MG63 (cell line): ENCODE measurements at regions not wholly inside any gene's neighbourhood (a gene's known extent, or its start where the extent isn't known, plus 50 kb on each side); places are given as distances from the start of the nearest gene placed in this dataset.

Experiments used
- DNase-seq: peaks from one replicate; pipeline ENCODE4 v3.0.0-alpha.2; 2020
- H3K27me3 ChIP-seq: fragments of 250-450 bp; sonication (Bioruptor Pico); 2 replicates; pipeline ENCODE4 v1.5.1; 2020; ENCODE audit warnings: mild to moderate bottlenecking, moderate library complexity
- H3K36me3 ChIP-seq: fragments of 250-450 bp; sonication (Bioruptor Pico); 2 replicates; pipeline ENCODE4 v1.5.1; 2020; ENCODE audit warnings: mild to moderate bottlenecking, moderate library complexity
- H3K4me3 ChIP-seq: fragments of 250-450 bp; sonication (Bioruptor Pico); 2 replicates; pipeline ENCODE4 v1.5.1; 2020; ENCODE audit warnings: mild to moderate bottlenecking, moderate library complexity
- H3K9me3 ChIP-seq: fragments of 250-450 bp; sonication (Bioruptor Pico); 2 replicates; pipeline ENCODE4 v1.5.1; 2020; ENCODE audit warnings: mild to moderate bottlenecking, moderate library complexity

GRCh38 chr1:90400131-90400530 lies 317.0 kb downstream of the BARHL2 start:
- H3K27me3 ChIP-seq: no peaks in the 10 kb centered on the region
- peak; percentile 52 for DNase-seq
- no peaks in the 10 kb centered on the region for H3K36me3 ChIP-seq
- H3K9me3 ChIP-seq: no peaks in the 10 kb centered on the region; the same call in 1 of the 2 replicates
- H3K4me3 ChIP-seq: no peak overlapping the region

- no peaks in the 10 kb centered on the region; the same call in 1 of the 2 replicates for H3K9me3 ChIP-seq
- no peak for DNase-seq
- no peaks in the 10 kb centered on the region for H3K36me3 ChIP-seq
- H3K27me3 ChIP-seq: no peaks in the 10 kb centered on the region
- no peak overlapping the region for H3K4me3 ChIP-seq
Observed at GRCh38 chr1:90396917-90397316, 320.2 kb downstream of the BARHL2 start.

GRCh38 chr1:90394247-90394646 lies 322.9 kb downstream of the BARHL2 start:
- DNase-seq: no peak
- Histone ChIP-seq H3K27me3 (no peaks in the 10 kb centered on the region), H3K36me3 (no peaks in the 10 kb centered on the region)

DNA sequence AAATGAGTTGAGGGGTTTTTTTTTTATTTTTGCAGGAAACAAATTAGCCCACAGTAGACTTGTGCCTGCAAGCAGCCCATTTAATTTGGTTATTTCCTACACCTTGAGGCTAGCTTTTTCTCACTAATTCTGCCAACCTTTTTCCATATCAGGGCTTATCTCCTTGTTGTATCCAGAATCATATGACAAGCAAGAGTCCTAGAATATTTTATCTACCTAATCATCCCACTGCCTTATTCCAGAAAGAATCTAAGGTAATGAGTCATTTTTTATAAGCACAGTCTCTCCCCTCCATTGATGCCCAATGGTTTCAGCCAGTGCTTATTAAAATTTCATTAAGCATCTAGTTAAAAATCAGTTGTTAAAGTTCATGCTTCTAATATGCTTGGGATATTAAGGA lies 324.1 kb downstream of the BARHL2 start:
- Histone ChIP-seq H3K9me3 (no peaks in the 10 kb centered on the region), H3K27me3 (no peaks in the 10 kb centered on the region), H3K36me3 (no peaks in the 10 kb centered on the region), H3K4me3 (no peak overlapping the region)
- no peak for DNase-seq

More at GRCh38 chr1:90394247-90394646, 322.9 kb downstream of the BARHL2 start:
- Histone ChIP-seq H3K9me3 (no peaks in the 10 kb centered on the region), H3K4me3 (no peak overlapping the region)

GRCh38 chr1:90391126-90391525 lies 326.0 kb downstream of the BARHL2 start:
- H3K36me3 ChIP-seq: no peaks in the 10 kb centered on the region
- DNase-seq: no peak
- no peaks in the 10 kb centered on the region for H3K27me3 ChIP-seq
- H3K9me3 ChIP-seq: no peaks in the 10 kb centered on the region
- no peak overlapping the region for H3K4me3 ChIP-seq

DNA sequence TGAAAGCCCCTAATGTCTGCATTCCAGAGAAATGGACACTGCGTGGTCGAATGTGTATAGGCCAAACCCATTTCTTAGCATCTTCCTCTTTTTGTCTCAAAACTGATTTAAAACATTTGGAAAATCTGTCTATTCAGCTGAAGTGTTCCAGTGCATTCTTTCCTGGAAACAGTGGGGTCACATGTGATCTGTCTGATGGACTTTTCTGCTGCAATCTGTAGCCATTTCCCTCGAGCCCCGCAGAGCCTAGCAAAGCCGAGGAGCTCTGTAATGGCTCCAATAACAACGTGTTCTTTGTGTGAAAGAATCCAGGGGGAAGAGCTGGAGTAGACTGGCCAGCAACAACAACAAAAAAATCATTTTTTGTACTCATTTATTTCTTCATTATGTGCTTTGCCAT lies 329.3 kb downstream of the BARHL2 start:
- no peaks in the 10 kb centered on the region for H3K36me3 ChIP-seq
- H3K4me3 ChIP-seq: no peak overlapping the region
- H3K27me3 ChIP-seq: no peaks in the 10 kb centered on the region
- no peaks in the 10 kb centered on the region for H3K9me3 ChIP-seq
- no peak for DNase-seq

GRCh38 chr1:90386899-90387720 lies 330.0 kb downstream of the BARHL2 start:
- Histone ChIP-seq H3K36me3 (no peaks in the 10 kb centered on the region), H3K27me3 (no peaks in the 10 kb centered on the region), H3K4me3 (no peak overlapping the region), H3K9me3 (no peaks in the 10 kb centered on the region)
- peak; percentile 3 for DNase-seq

DNA sequence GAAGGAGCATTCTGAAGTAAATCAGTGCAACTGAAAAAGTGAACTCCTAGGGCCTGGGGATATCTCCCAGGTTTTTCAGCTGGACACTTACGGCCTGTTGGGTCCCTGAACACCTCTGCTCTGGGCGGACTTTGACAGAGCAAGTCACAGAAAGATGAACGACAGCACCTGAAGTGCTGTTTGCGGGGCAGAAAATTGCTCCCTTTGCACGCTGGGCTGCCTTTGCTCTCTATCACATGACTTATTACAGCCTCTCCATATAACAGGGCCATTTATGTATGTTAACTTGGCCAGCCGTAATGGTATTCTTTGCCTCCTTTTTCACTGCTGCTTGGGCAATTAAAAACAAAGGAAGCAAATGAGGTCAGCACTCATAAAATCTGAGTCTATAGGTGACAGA lies 332.9 kb downstream of the BARHL2 start:
- H3K4me3 ChIP-seq: no peak overlapping the region
- no peak for DNase-seq
- no peaks in the 10 kb centered on the region for H3K9me3 ChIP-seq

DNA sequence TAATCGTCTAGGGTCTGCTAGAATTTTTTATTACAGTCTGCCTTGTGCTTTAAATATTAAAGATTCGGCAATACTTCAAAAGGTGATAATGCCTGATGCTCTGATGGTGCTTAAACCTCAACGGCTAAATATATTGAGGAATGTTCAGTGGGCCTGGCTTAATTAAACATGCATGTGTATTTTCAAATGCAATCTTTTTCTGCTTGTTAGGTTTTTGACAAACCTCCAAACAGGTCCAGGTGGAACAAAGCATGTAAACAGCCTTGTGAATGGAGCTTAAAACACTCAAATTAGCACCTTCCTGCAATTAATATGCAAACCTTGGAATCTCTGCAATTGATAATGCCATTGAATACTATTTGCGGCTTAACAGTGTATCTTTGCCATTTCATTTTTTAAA lies 334.9 kb downstream of the BARHL2 start:
- no peaks in the 10 kb centered on the region for H3K27me3 ChIP-seq
- DNase-seq: no peak
- no peaks in the 10 kb centered on the region for H3K9me3 ChIP-seq
- no peak overlapping the region for H3K4me3 ChIP-seq
- no peaks in the 10 kb centered on the region for H3K36me3 ChIP-seq

More for the DNA sequence above, 332.9 kb downstream of the BARHL2 start:
- Histone ChIP-seq H3K36me3 (no peaks in the 10 kb centered on the region), H3K27me3 (no peaks in the 10 kb centered on the region)

DNA sequence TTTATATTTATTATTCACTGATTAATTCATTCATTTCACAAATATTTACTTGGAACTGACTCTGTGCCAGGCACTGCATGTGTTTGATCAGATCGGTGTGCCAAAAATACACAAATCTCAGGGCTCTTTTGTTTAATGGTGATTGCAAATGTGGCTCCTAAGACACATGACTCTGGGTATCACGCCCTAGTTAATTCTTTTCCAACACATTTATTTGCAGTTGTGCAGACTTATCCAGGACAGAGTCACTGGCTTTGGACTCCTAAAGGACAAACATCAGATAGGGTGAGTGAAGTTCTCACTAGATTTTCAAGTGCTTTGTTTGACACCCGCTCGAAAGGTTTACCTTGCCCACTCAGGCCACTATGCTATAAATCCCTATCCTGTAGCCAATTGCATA lies 335.5 kb downstream of the BARHL2 start:
- DNase-seq: no peak

GRCh38 chr1:90371448-90371813 lies 345.7 kb downstream of the BARHL2 start:
- Histone ChIP-seq H3K9me3 (no peaks in the 10 kb centered on the region; the same call in 1 of the 2 replicates), H3K4me3 (no peak overlapping the region), H3K27me3 (no peaks in the 10 kb centered on the region), H3K36me3 (no peaks in the 10 kb centered on the region)
- DNase-seq: no peak

More for the DNA sequence above, 335.5 kb downstream of the BARHL2 start:
- Histone ChIP-seq H3K4me3 (no peak overlapping the region), H3K9me3 (no peaks in the 10 kb centered on the region), H3K36me3 (no peaks in the 10 kb centered on the region), H3K27me3 (no peaks in the 10 kb centered on the region)

- no peaks in the 10 kb centered on the region; the same call in 1 of the 2 replicates for H3K9me3 ChIP-seq
- DNase-seq: peak; percentile 21
- H3K4me3 ChIP-seq: no peak overlapping the region
- H3K27me3 ChIP-seq: no peaks in the 10 kb centered on the region
- H3K36me3 ChIP-seq: no peaks in the 10 kb centered on the region
Observed at GRCh38 chr1:90370686-90371447, 346.2 kb downstream of the BARHL2 start.

GRCh38 chr1:90362163-90362562 lies 354.9 kb downstream of the BARHL2 start:
- DNase-seq: no peak
- H3K36me3 ChIP-seq: no peaks in the 10 kb centered on the region
- H3K27me3 ChIP-seq: no peaks in the 10 kb centered on the region
- H3K4me3 ChIP-seq: no peak overlapping the region
- H3K9me3 ChIP-seq: no peaks in the 10 kb centered on the region

DNA sequence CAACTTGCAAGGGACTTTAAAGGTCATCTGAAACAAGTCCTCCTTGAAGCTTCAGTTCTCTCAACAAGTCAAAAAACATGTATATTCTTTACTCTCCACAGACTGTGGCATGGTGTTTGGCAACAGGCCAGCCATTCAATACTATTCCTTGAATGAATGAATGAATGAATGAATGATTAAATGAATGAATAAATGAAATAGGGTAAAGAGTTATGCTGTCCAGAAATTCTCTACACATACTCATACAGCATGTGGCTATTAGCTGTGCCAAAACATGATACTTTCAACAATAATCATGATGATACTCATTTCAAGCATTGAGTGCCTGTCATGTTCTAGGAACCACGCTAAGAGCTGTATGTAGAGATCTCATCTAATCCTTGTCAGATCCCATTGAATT lies 356.1 kb downstream of the BARHL2 start:
- no peaks in the 10 kb centered on the region for H3K27me3 ChIP-seq
- no peak overlapping the region for H3K4me3 ChIP-seq

GRCh38 chr1:90359994-90360393 lies 357.1 kb downstream of the BARHL2 start:
- Histone ChIP-seq H3K27me3 (no peaks in the 10 kb centered on the region), H3K9me3 (no peaks in the 10 kb centered on the region), H3K36me3 (no peaks in the 10 kb centered on the region), H3K4me3 (no peak overlapping the region)
- no peak for DNase-seq

More for the DNA sequence above, 356.1 kb downstream of the BARHL2 start:
- H3K36me3 ChIP-seq: no peaks in the 10 kb centered on the region
- DNase-seq: no peak
- H3K9me3 ChIP-seq: no peaks in the 10 kb centered on the region

DNA sequence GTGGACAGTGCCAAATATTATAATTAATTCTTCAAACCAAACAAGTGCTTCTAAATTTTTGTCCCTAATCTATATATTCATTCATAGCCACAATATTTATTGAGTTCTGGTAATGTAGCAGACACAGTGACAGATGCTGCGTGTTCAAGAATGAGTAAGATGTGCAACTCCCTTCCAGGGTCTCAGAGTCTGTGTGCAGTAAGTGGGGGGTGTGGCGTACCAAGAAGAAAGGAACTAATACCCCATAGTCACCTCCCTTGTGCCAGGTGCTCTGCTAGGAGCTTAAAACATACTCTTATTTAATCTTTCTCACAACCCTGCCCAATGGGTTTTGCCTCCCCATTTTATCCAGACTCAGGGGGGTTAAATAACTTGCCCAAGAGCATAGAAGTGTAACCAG lies 358.7 kb downstream of the BARHL2 start:
- Histone ChIP-seq H3K4me3 (no peak overlapping the region), H3K27me3 (no peaks in the 10 kb centered on the region), H3K36me3 (no peaks in the 10 kb centered on the region), H3K9me3 (no peaks in the 10 kb centered on the region)
- DNase-seq: no peak

GRCh38 chr1:90357995-90358394 lies 359.1 kb downstream of the BARHL2 start:
- Histone ChIP-seq H3K9me3 (no peaks in the 10 kb centered on the region), H3K27me3 (no peaks in the 10 kb centered on the region), H3K36me3 (no peaks in the 10 kb centered on the region), H3K4me3 (no peak overlapping the region)
- DNase-seq: no peak

GRCh38 chr1:90356991-90357390 lies 360.1 kb downstream of the BARHL2 start:
- no peak for DNase-seq
- Histone ChIP-seq H3K4me3 (no peak overlapping the region), H3K9me3 (no peaks in the 10 kb centered on the region), H3K27me3 (no peaks in the 10 kb centered on the region), H3K36me3 (no peaks in the 10 kb centered on the region)
